Peyer's patch (tissue), 4 donors: ENCODE measurements at regions not wholly inside any gene's neighbourhood (a gene's known extent, or its start where the extent isn't known, plus 50 kb on each side); places are given as distances from the start of the nearest gene placed in this dataset.

Experiments
- CTCF ChIP-seq, 6 experiments: fragments of 450-650 bp in 4 of 6; fragments of 200-600 bp in 2 of 6; sonication (generic) in 1 of 6; IDR thresholded peaks; one replicate each; pipeline ENCODE4 v1.5.1; 2017 to 2019; ENCODE audit warnings: antibody characterized with exemption in 6 of 6, mild to moderate bottlenecking in 3 of 6, moderate library complexity in 1 of 6
- POLR2A ChIP-seq, 2 donors: fragments of 450-650 bp; IDR thresholded peaks; one replicate each; pipeline ENCODE4 v1.5.1; 2017; ENCODE audit warnings: antibody characterized with exemption in 2 of 2, mild to moderate bottlenecking in 2 of 2, moderate library complexity in 2 of 2

GRCh38 chr13:44627441-44627840 lies 51.3 kb upstream of the TSC22D1 start:
- TF ChIP-seq CTCF (IDR thresholded peaks at IDR 0.05), result no peak
- TF ChIP-seq POLR2A (IDR thresholded peaks at IDR 0.05), result no peak
